K562 (cell line): ENCODE measurements at regions not wholly inside any gene's neighbourhood (a gene's known extent, or its start where the extent isn't known, plus 50 kb on each side); places are given as distances from the start of the nearest gene placed in this dataset.

Experiments
- ATAC-seq: fragments of 200-7000 bp; cut with Tn5 transposase; 3 replicates; pipeline ENCODE4 v1.9.1; 2020; ENCODE audit warnings: moderate library complexity
- BruUV-seq: library from RNA; stranded (reverse); fragments of 400-500 nt; replicated peaks from 2 replicates; lab custom pipeline; 2021; lab: Mats Ljungman, UMichigan
- CTCF ChIA-PET: fragments of 300-600 bp; formaldehyde crosslinking; extraction: SDS; loops from one replicate; lab custom pipeline; 2021; ENCODE audit warnings: low intra/inter-chr PET ratio; lab: Yijun Ruan, JAX
- POLR2A ChIA-PET: fragments of 300-600, 350-650 bp; sonication (Branson Sonifier 250); formaldehyde crosslinking; extraction: SDS; loops from one replicate; lab custom pipeline; 2021; ENCODE audit warnings: antibody characterized with exemption, inconsistent platforms; lab: Yijun Ruan, JAX
- DNase-seq, 4 experiments: peaks; one replicate each; pipeline versions ENCODE4 v3.0.0 to v3.0.0-alpha.2; 2011 to 2018; ENCODE audit warnings: low spot score in 3 of 4, mixed read lengths in 3 of 4; ENCODE audit errors: extremely low read depth in 1 of 4
- FAIRE-seq: peaks from 2 replicates; lab custom pipeline; 2011; peaks lifted over from hg19 to GRCh38; lab: Jason Lieb, UNC
- H2AFZ ChIP-seq: 2 replicates; pipeline ENCODE4 v1.6.0; 2011; ENCODE audit warnings: low read depth, low read length, control low read depth, inconsistent platforms
- H3K27ac ChIP-seq: fragments of 200-600 bp; 3 replicates; pipeline ENCODE4 v1.8.0; 2011; ENCODE audit warnings: low read depth, mild to moderate bottlenecking, control low read depth, inconsistent platforms, low read length, moderate library complexity, mixed read lengths; ENCODE audit errors: extremely low read depth
- H3K27me3 ChIP-seq, 2 experiments: fragments of 300-600 bp in 1 of 2; 2 replicates in 1 of 2; 3 replicates in 1 of 2; pipeline versions ENCODE4 v1.6.0 to v1.8.0; 2011; ENCODE audit warnings: inconsistent platforms in 2 of 2, low read length in 2 of 2, mild to moderate bottlenecking in 1 of 2, mixed read lengths in 1 of 2, moderate library complexity in 1 of 2; ENCODE audit not compliant: control insufficient read depth in 2 of 2, insufficient read depth in 2 of 2
- H3K36me3 ChIP-seq: fragments of 300-600 bp; 3 replicates; pipeline ENCODE4 v1.8.0; 2011; ENCODE audit warnings: mild to moderate bottlenecking, low read length, inconsistent platforms; ENCODE audit not compliant: control insufficient read depth, insufficient read depth
- H3K4me1 ChIP-seq, 2 experiments: fragments of 200-600 bp in 1 of 2; replicated peaks in 1 of 2; 2 replicates in 1 of 2; 3 replicates in 1 of 2; pipeline versions ENCODE4 v1.5.1 to v1.8.0; 2011; ENCODE audit warnings: inconsistent platforms in 2 of 2, low read length in 2 of 2, mild to moderate bottlenecking in 1 of 2, mixed read lengths in 1 of 2, moderate library complexity in 1 of 2; ENCODE audit not compliant: control insufficient read depth in 2 of 2, insufficient read depth in 2 of 2
- H3K4me2 ChIP-seq: 2 replicates; pipeline ENCODE4 v1.6.1; 2011; ENCODE audit warnings: low read length, control low read depth, inconsistent platforms, mixed read lengths; ENCODE audit not compliant: insufficient read depth
- H3K4me3 ChIP-seq: fragments of 200-600 bp; sonication (generic), shearing (Covaris generic); 2 replicates; pipeline ENCODE4 v1.5.1; 2016; ENCODE audit warnings: control low read depth, inconsistent platforms
- H3K79me2 ChIP-seq: fragments of 200-600 bp; 3 replicates; pipeline ENCODE4 v1.8.0; 2011; ENCODE audit warnings: low read length, inconsistent platforms; ENCODE audit not compliant: control insufficient read depth, insufficient read depth
- H3K9ac ChIP-seq, 2 experiments: 2 replicates each; pipeline versions ENCODE4 v1.6.0 to v1.6.1; 2011; ENCODE audit warnings: low read depth in 2 of 2, low read length in 2 of 2, control low read depth in 1 of 2, inconsistent platforms in 1 of 2, mild to moderate bottlenecking in 1 of 2, mixed read lengths in 1 of 2; ENCODE audit not compliant: insufficient read depth in 1 of 2
- H3K9me1 ChIP-seq: one replicate; pipeline ENCODE4 v1.6.0; 2011; ENCODE audit warnings: inconsistent platforms, mild to moderate bottlenecking, low read length, moderate library complexity; ENCODE audit not compliant: control insufficient read depth, insufficient read depth
- H3K9me3 ChIP-seq: replicated peaks from 2 replicates; pipeline ENCODE4 v1.5.1; 2011; ENCODE audit warnings: low read depth, low read length, inconsistent platforms; ENCODE audit not compliant: control insufficient read depth, insufficient read depth
- H4K20me1 ChIP-seq: replicated peaks from 2 replicates; pipeline ENCODE4 v1.6.1; 2011; ENCODE audit warnings: low read length, inconsistent platforms, mixed read lengths; ENCODE audit not compliant: control insufficient read depth, insufficient read depth
- LARP7 ChIP-seq: fragments of 450-650 bp; IDR thresholded peaks from 2 replicates; pipeline ENCODE4 v1.6.1; 2016
- NFXL1 ChIP-seq: fragments of 450-650 bp; formaldehyde crosslinking; IDR thresholded peaks from 2 replicates; pipeline ENCODE4 v1.4.0; 2021; ENCODE audit warnings: mild to moderate bottlenecking
- PURB ChIP-seq: sonication (generic); formaldehyde crosslinking; IDR thresholded peaks from 2 replicates; pipeline ENCODE4 v1.9.0; 2021; ENCODE audit warnings: low read depth, mild to moderate bottlenecking, missing genetic modification reagents
- SMAD4 ChIP-seq: fragments of 250-450 bp; sonication (Bioruptor Pico); conservative IDR thresholded peaks from 2 replicates; pipeline ENCODE4 v1.8.0; 2021; ENCODE audit warnings: inconsistent platforms, mild to moderate bottlenecking, moderate library complexity
- TARDBP ChIP-seq: fragments of 450-650 bp; IDR thresholded peaks from 2 replicates; pipeline ENCODE4 v1.6.1; 2016
- VEZF1 ChIP-seq: fragments of 200-800 bp; sonication (Bioruptor generic); IDR thresholded peaks from 2 replicates; pipeline ENCODE4 v1.6.1; 2017; ENCODE audit warnings: missing genetic modification characterization, missing compliant biosample characterization
- ZNF830 ChIP-seq: fragments of 250-450 bp; sonication (Bioruptor Pico); IDR thresholded peaks from 2 replicates; pipeline ENCODE4 v1.5.0; 2021; ENCODE audit warnings: mild to moderate bottlenecking
- WGBS: fragments of 100-300 bp; shearing (Covaris generic); methylation state at CpG from one replicate; pipeline ENCODE4 v1.1.6; 2016; ENCODE audit warnings: low coverage, mixed read lengths; ENCODE audit not compliant: insufficient coverage; ENCODE audit errors: missing lambda C conversion rate; 5-methylcytosine and 5-hydroxymethylcytosine counted together
- in situ Hi-C: fragments of 300-500 bp; cut with MboI; formaldehyde crosslinking; loops from 4 replicates; pipeline ENCODE4 v1.15.0; 2018; ENCODE audit warnings: inconsistent platforms, mixed read lengths
- intact Hi-C: fragments of 100-400 bp; cut with micrococcal nuclease; formaldehyde crosslinking; loops from 2 replicates; pipeline ENCODE4 v1.14.2; 2022

DNA sequence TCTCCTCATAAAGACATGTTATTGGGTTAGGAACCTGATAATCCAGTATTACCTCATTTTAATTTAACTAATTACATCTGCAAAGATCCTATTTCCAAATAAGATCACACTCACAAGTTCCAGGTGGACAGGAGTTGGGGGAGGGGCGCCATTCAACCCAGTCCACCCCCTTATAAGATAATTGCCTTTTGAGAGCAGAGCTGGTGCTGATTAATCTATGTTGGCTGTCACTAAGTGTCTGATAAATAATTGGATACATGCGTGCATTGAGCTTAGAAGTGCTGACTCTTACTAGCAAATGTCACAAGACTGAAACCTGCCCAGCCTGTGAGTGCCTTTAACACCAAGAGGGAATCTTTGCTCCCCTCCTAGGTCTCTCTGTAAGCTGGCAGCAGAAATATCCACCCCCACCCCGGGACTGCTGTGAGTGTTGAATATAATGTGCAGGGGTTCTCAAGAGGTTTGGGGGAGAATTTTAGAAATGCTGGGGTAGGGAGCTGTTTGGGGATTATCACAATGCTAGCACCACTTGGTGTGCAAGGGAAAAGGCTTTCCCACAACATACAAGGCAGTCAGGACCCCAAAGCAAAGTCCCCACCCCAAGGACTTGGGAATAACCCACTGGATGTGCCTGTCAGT lies 87.5 kb downstream of the ANKRD60 start:
- WGBS = 1% methylated on average over 3 of the region's 3 CpGs

More for the DNA sequence above, 87.5 kb downstream of the ANKRD60 start:
- no peak overlapping the region for H3K4me3 ChIP-seq
- no peaks in the 10 kb centered on the region for H3K79me2 ChIP-seq
- POLR2A ChIA-PET = interaction anchor here (0.9 kb wide), 1 partner anchor 10 kb away, joined by 3 read pairs; no protein-coding TSS in a partner anchor
- no peaks in the 10 kb centered on the region for H3K4me1 ChIP-seq
- TF ChIP-seq ZNF830 (CRISPR knock-in tag) = no peak
- no peak for TF ChIP-seq VEZF1 (CRISPR knock-in tag)
- no peak for TF ChIP-seq NFXL1 (CRISPR knock-in tag)
- no peak for TF ChIP-seq SMAD4 (CRISPR knock-in tag)
- no peak for TF ChIP-seq LARP7
- TF ChIP-seq TARDBP = no peak
- TF ChIP-seq PURB = no peak
- TF ChIP-seq, all 486 proteins: peak for 0
- Histone ChIP-seq H3K36me3 (no peaks in the 10 kb centered on the region), H4K20me1 (no peaks in the 10 kb centered on the region), H3K9me1 (no peaks in the 10 kb centered on the region), H3K27me3 (peaks cover 0 to 29% of the 10 kb centered on the region in 2 experiments; a peak in 3 of 5 replicates), H3K9me3 (no peaks in the 10 kb centered on the region), H3K4me2 (no peak overlapping the region), H3K9ac (no peak overlapping the region), H2AFZ (no peak overlapping the region), H3K27ac (no peak overlapping the region)
- in situ Hi-C loops (no loop called here), intact Hi-C loops (no loop called here)
- no TSS peak for BruUV-seq
- CTCF ChIA-PET = no interaction called here
- DNase-seq (no peak), FAIRE-seq (no peak), ATAC-seq (no peak)
